ENCODE measurements at regions not wholly inside any gene's neighbourhood (a gene's known extent, or its start where the extent isn't known, plus 50 kb on each side); places are given as distances from the start of the nearest gene placed in this dataset.

GRCh38 chr1:209257454-209257853, 326.1 kb upstream of the CAMK1G start:
- H3K4me1 ChIP-seq (ENCODE audit: control insufficient read depth in 2 of 3, insufficient read depth in 2 of 3, low read depth in 1 of 3, low read length in 3 of 3): no peaks in the 10 kb centered on the region
- FAIRE-seq: no peak
- peaks cover 0 to 3% (median 0%) of the 10 kb centered on the region in 3 donors for H3K9me3 ChIP-seq (ENCODE audit: control insufficient read depth in 2 of 3, insufficient read depth in 1 of 3, low read length in 3 of 3)
- no peak overlapping the region for H3K27ac ChIP-seq (ENCODE audit: low read depth in 2 of 2, low read length in 2 of 2)
- H3K36me3 ChIP-seq (ENCODE audit: control insufficient read depth in 2 of 3, insufficient read depth in 3 of 3, low read length in 3 of 3): no peaks in the 10 kb centered on the region
- TF ChIP-seq CTCF (IDR thresholded peaks at IDR 0.05; ENCODE audit: borderline replicate concordance, extremely low read depth, insufficient read depth): no peak
- H3K4me3 ChIP-seq (ENCODE audit: low read length in 3 of 3): no peak overlapping the region
- DNase-seq: no peak
- H3K27me3 ChIP-seq (ENCODE audit: control insufficient read depth, insufficient read depth, low read length): no peaks in the 10 kb centered on the region
- intact Hi-C loops (cut with DNase I): no loop called here
- H3K9ac ChIP-seq (ENCODE audit: low read length in 3 of 3): no peak overlapping the region

GRCh38 chr1:209260136-209260535, 323.4 kb upstream of the CAMK1G start:
- Histone ChIP-seq H3K9ac (ENCODE audit: low read length in 3 of 3) (no peak overlapping the region), H3K4me3 (ENCODE audit: low read length in 3 of 3) (no peak overlapping the region), H3K36me3 (ENCODE audit: control insufficient read depth in 2 of 3, insufficient read depth in 3 of 3, low read length in 3 of 3) (no peaks in the 10 kb centered on the region), H3K27me3 (ENCODE audit: control insufficient read depth, insufficient read depth, low read length) (no peaks in the 10 kb centered on the region), H3K9me3 (ENCODE audit: control insufficient read depth in 2 of 3, insufficient read depth in 1 of 3, low read length in 3 of 3) (peaks cover 0 to 3% (median 0%) of the 10 kb centered on the region in 3 donors), H3K27ac (ENCODE audit: low read depth in 2 of 2, low read length in 2 of 2) (no peak overlapping the region), H3K4me1 (ENCODE audit: control insufficient read depth in 2 of 3, insufficient read depth in 2 of 3, low read depth in 1 of 3, low read length in 3 of 3) (no peaks in the 10 kb centered on the region)
- intact Hi-C loops (cut with DNase I): no loop called here
- DNase-seq: no peak
- no peak for FAIRE-seq
- no peak for TF ChIP-seq CTCF (IDR thresholded peaks at IDR 0.05; ENCODE audit: borderline replicate concordance, extremely low read depth, insufficient read depth)

GRCh38 chr1:209262631-209263030, 320.9 kb upstream of the CAMK1G start:
- Histone ChIP-seq H3K9me3 (ENCODE audit: control insufficient read depth in 2 of 3, insufficient read depth in 1 of 3, low read length in 3 of 3) (peaks cover 0 to 3% (median 0%) of the 10 kb centered on the region in 3 donors), H3K36me3 (ENCODE audit: control insufficient read depth in 2 of 3, insufficient read depth in 3 of 3, low read length in 3 of 3) (no peaks in the 10 kb centered on the region), H3K4me1 (ENCODE audit: control insufficient read depth in 2 of 3, insufficient read depth in 2 of 3, low read depth in 1 of 3, low read length in 3 of 3) (no peaks in the 10 kb centered on the region), H3K27ac (ENCODE audit: low read depth in 2 of 2, low read length in 2 of 2) (no peak overlapping the region), H3K27me3 (ENCODE audit: control insufficient read depth, insufficient read depth, low read length) (no peaks in the 10 kb centered on the region), H3K9ac (ENCODE audit: low read length in 3 of 3) (no peak overlapping the region), H3K4me3 (ENCODE audit: low read length in 3 of 3) (no peak overlapping the region)
- no peak for TF ChIP-seq CTCF (IDR thresholded peaks at IDR 0.05; ENCODE audit: borderline replicate concordance, extremely low read depth, insufficient read depth)
- FAIRE-seq (no peak), DNase-seq (no peak)
- intact Hi-C loops (cut with DNase I): no loop called here

- TF ChIP-seq CTCF (IDR thresholded peaks at IDR 0.05; ENCODE audit: borderline replicate concordance, extremely low read depth, insufficient read depth): no peak
- no peaks in the 10 kb centered on the region for H3K9me3 ChIP-seq (ENCODE audit: control insufficient read depth in 2 of 3, insufficient read depth in 1 of 3, low read length in 3 of 3)
- DNase-seq: no peak
Observed at GRCh38 chr1:209265301-209265700, 318.2 kb upstream of the CAMK1G start.

More at GRCh38 chr1:209265301-209265700, 318.2 kb upstream of the CAMK1G start:
- intact Hi-C loops (cut with DNase I): no loop called here
- Histone ChIP-seq H3K4me3 (ENCODE audit: low read length in 3 of 3) (no peak overlapping the region), H3K27me3 (ENCODE audit: control insufficient read depth, insufficient read depth, low read length) (no peaks in the 10 kb centered on the region), H3K4me1 (ENCODE audit: control insufficient read depth in 2 of 3, insufficient read depth in 2 of 3, low read depth in 1 of 3, low read length in 3 of 3) (no peaks in the 10 kb centered on the region), H3K36me3 (ENCODE audit: control insufficient read depth in 2 of 3, insufficient read depth in 3 of 3, low read length in 3 of 3) (no peaks in the 10 kb centered on the region), H3K9ac (ENCODE audit: low read length in 3 of 3) (no peak overlapping the region), H3K27ac (ENCODE audit: low read depth in 2 of 2, low read length in 2 of 2) (no peak overlapping the region)
- no peak for FAIRE-seq
